MM.1S (cell line): ENCODE measurements at regions not wholly inside any gene's neighbourhood (a gene's known extent, or its start where the extent isn't known, plus 50 kb on each side); places are given as distances from the start of the nearest gene placed in this dataset.

Experiments
- CTCF ChIP-seq: fragments of 300-600 bp; sonication (generic); IDR thresholded peaks from 2 replicates; pipeline ENCODE4 v1.5.1; 2016; ENCODE audit warnings: antibody characterized with exemption, low read length, mixed read lengths
- EZH2 ChIP-seq: fragments of 300-600 bp; sonication (generic); optimal IDR thresholded peaks from 2 replicates; pipeline ENCODE3; 2017; ENCODE audit warnings: low read depth, mild to moderate bottlenecking, antibody characterized with exemption, low read length, mixed read lengths
- EZH2phosphoT487 ChIP-seq: fragments of 300-600 bp; sonication (generic); IDR thresholded peaks from 2 replicates; pipeline ENCODE4 v1.6.1; 2018; ENCODE audit warnings: antibody characterized with exemption, low read length

- TF ChIP-seq CTCF (no peak), EZH2 (no peak), EZH2phosphoT487 (no peak)
These were observed 409.5 kb downstream of the MAT2B start for GRCh38 chr5:163914910-163915309.
